ENCODE measurements at regions not wholly inside any gene's neighbourhood (a gene's known extent, or its start where the extent isn't known, plus 50 kb on each side); places are given as distances from the start of the nearest gene placed in this dataset.

DNA sequence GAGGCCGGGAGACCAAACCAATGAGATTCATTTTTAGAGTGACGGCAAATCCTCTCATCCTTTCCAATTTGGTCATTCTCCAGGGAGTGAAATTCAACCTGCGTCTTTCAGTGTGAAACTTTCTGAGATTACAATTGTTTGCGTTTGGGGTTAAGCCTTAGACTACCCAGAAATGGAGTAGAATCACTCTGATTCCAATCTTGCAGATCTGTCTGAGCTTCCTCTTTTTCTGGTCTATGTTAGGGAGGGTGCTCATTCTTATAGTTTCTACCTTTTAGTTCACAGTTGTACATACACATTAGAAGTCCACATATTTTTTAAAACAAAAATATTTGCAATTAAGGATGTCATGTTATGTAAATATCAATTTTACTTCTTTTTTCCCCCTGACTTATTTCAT is 183.0 kb upstream of the PHACTR1 start:
- Histone ChIP-seq H3K36me3 (ENCODE audit: control insufficient read depth in 2 of 4, insufficient read depth in 4 of 4, low read length in 3 of 4) (no peaks in the 10 kb centered on the region), H3K4me3 (ENCODE audit: extremely low read depth in 1 of 4, insufficient read depth in 2 of 4, low read depth in 3 of 4, low read length in 4 of 4) (no peak overlapping the region), H3K79me2 (ENCODE audit: control insufficient read depth in 1 of 2, insufficient read depth in 2 of 2, low read length in 2 of 2) (no peaks in the 10 kb centered on the region), H3K18ac (ENCODE audit: extremely low read depth, low read length) (no peak overlapping the region), H2AFZ (ENCODE audit: low read length) (0 out of 2 replicates have a peak overlapping the region, but pooled peaks have one; percentile 6), H2AK5ac (ENCODE audit: low read depth, low read length) (no peak overlapping the region), H3K79me1 (ENCODE audit: low read depth, low read length) (no peaks in the 10 kb centered on the region), H3K14ac (ENCODE audit: insufficient read length) (no peak overlapping the region), H2BK15ac (ENCODE audit: low read length) (no peak overlapping the region), H3K9me3 (ENCODE audit: insufficient read depth in 2 of 2, low read depth in 1 of 2, low read length in 1 of 2) (no peaks in the 10 kb centered on the region), H4K91ac (replicated peaks; ENCODE audit: insufficient read length, low read length) (no peak overlapping the region), H3K27me3 (replicated peaks in 1 of 4; ENCODE audit: control insufficient read depth in 3 of 4, extremely low read depth in 1 of 4, insufficient read depth in 3 of 4, low read length in 3 of 4) (no peaks in the 10 kb centered on the region), H3K4me2 (ENCODE audit: insufficient read depth in 1 of 2, low read depth in 2 of 2, low read length in 2 of 2) (no peak overlapping the region), H4K20me1 (replicated peaks in 1 of 2; ENCODE audit: control insufficient read depth in 1 of 2, insufficient read depth in 2 of 2, low read length in 2 of 2) (no peaks in the 10 kb centered on the region), H3K27ac (ENCODE audit: low read depth, low read length) (no peak overlapping the region), H3K4me1 (replicated peaks in 1 of 4; ENCODE audit: control insufficient read depth in 3 of 4, insufficient read depth in 4 of 4, low read length in 3 of 4) (peaks cover 0 to 2% (median 0%) of the 10 kb centered on the region in 4 experiments; a peak in 1 of 7 replicates), H4K8ac (ENCODE audit: extremely low read depth, insufficient read depth, low read length) (no peak overlapping the region), H3K23ac (ENCODE audit: insufficient read length) (no peak overlapping the region), H2BK12ac (ENCODE audit: low read depth, low read length) (no peak overlapping the region), H3K4ac (replicated peaks; ENCODE audit: insufficient read length, low read depth, low read length) (no peak overlapping the region), H2BK120ac (replicated peaks; ENCODE audit: low read depth, low read length) (no peak overlapping the region), H2BK5ac (ENCODE audit: low read depth, low read length) (no peak overlapping the region), H4K5ac (ENCODE audit: insufficient read length, low read depth, low read length) (no peak overlapping the region), H3K56ac (replicated peaks; ENCODE audit: insufficient read length, low read depth, low read length) (no peak overlapping the region), H3K9ac (replicated peaks in 1 of 4; ENCODE audit: extremely low read depth in 1 of 4, low read depth in 3 of 4, low read length in 3 of 4) (no peak overlapping the region), H3K23me2 (ENCODE audit: low read depth, low read length) (no peaks in the 10 kb centered on the region), H2BK20ac (ENCODE audit: low read length) (no peak overlapping the region)
- POLR2A ChIA-PET (ENCODE audit: partially characterized antibody), result no interaction called here
- whole genome bisulfite sequencing, 2 experiments (ENCODE audit: extremely low coverage in 1 of 2, insufficient coverage in 1 of 2, insufficient read length in 1 of 2, insufficient replicate concordance in 2 of 2, low coverage in 1 of 2, low lambda C conversion rate in 2 of 2, missing lambda C conversion rate in 1 of 2), result 92% methylated on average over 4 of the region's 4 CpGs; no CpG with 5 or more reads in 1 of the 2 experiments
- DNase-seq (ENCODE audit: low read depth in 1 of 2, low spot score in 2 of 2) (no peak), FAIRE-seq (no peak)
- CTCF ChIA-PET (ENCODE audit: partially characterized antibody), result interaction anchor here (0.6 to 1.2 kb wide), 2 partner anchors 29 to 30 kb away, joined by 3 to 4 read pairs; no protein-coding TSS in a partner anchor
- TF ChIP-seq BACH1 (IDR thresholded peaks at IDR 0.05; ENCODE audit: low read length) (no peak), KDM1A (IDR thresholded peaks at IDR 0.05; ENCODE audit: borderline replicate concordance, low read length) (no peak), SUZ12 (IDR thresholded peaks at IDR 0.05; ENCODE audit: low read length) (no peak)
- TF ChIP-seq, protein P1, sequence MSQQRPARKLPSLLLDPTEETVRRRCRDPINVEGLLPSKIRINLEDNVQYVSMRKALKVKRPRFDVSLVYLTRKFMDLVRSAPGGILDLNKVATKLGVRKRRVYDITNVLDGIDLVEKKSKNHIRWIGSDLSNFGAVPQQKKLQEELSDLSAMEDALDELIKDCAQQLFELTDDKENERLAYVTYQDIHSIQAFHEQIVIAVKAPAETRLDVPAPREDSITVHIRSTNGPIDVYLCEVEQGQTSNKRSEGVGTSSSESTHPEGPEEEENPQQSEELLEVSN (IDR thresholded peaks at IDR 0.05), result no peak

Data from H1 (cell line).